K562 (cell line): ENCODE measurements at regions not wholly inside any gene's neighbourhood (a gene's known extent, or its start where the extent isn't known, plus 50 kb on each side); places are given as distances from the start of the nearest gene placed in this dataset.
A peak's percentile ranks its signal among the peaks of the same experiment; 100 is the strongest.

Source experiments
- ATAC-seq: fragments of 200-7000 bp; cut with Tn5 transposase; 3 replicates; pipeline ENCODE4 v1.9.1; 2020; ENCODE audit warnings: moderate library complexity
- BruUV-seq: library from RNA; stranded (reverse); fragments of 400-500 nt; replicated peaks from 2 replicates; lab custom pipeline; 2021; lab: Mats Ljungman, UMichigan
- CTCF ChIA-PET: fragments of 300-600 bp; formaldehyde crosslinking; extraction: SDS; loops from one replicate; lab custom pipeline; 2021; ENCODE audit warnings: low intra/inter-chr PET ratio; lab: Yijun Ruan, JAX
- POLR2A ChIA-PET: fragments of 300-600, 350-650 bp; sonication (Branson Sonifier 250); formaldehyde crosslinking; extraction: SDS; loops from one replicate; lab custom pipeline; 2021; ENCODE audit warnings: antibody characterized with exemption, inconsistent platforms; lab: Yijun Ruan, JAX
- DNase-seq, 4 experiments: peaks; one replicate each; pipeline versions ENCODE4 v3.0.0 to v3.0.0-alpha.2; 2011 to 2018; ENCODE audit warnings: low spot score in 3 of 4, mixed read lengths in 3 of 4; ENCODE audit errors: extremely low read depth in 1 of 4
- FAIRE-seq: peaks from 2 replicates; lab custom pipeline; 2011; peaks lifted over from hg19 to GRCh38; lab: Jason Lieb, UNC
- H2AFZ ChIP-seq: 2 replicates; pipeline ENCODE4 v1.6.0; 2011; ENCODE audit warnings: low read depth, low read length, control low read depth, inconsistent platforms
- H3K27ac ChIP-seq: fragments of 200-600 bp; 3 replicates; pipeline ENCODE4 v1.8.0; 2011; ENCODE audit warnings: low read depth, mild to moderate bottlenecking, control low read depth, inconsistent platforms, low read length, moderate library complexity, mixed read lengths; ENCODE audit errors: extremely low read depth
- H3K27me3 ChIP-seq, 2 experiments: fragments of 300-600 bp in 1 of 2; 2 replicates in 1 of 2; 3 replicates in 1 of 2; pipeline versions ENCODE4 v1.6.0 to v1.8.0; 2011; ENCODE audit warnings: inconsistent platforms in 2 of 2, low read length in 2 of 2, mild to moderate bottlenecking in 1 of 2, mixed read lengths in 1 of 2, moderate library complexity in 1 of 2; ENCODE audit not compliant: control insufficient read depth in 2 of 2, insufficient read depth in 2 of 2
- H3K36me3 ChIP-seq: fragments of 300-600 bp; 3 replicates; pipeline ENCODE4 v1.8.0; 2011; ENCODE audit warnings: mild to moderate bottlenecking, low read length, inconsistent platforms; ENCODE audit not compliant: control insufficient read depth, insufficient read depth
- H3K4me1 ChIP-seq, 2 experiments: fragments of 200-600 bp in 1 of 2; replicated peaks in 1 of 2; 2 replicates in 1 of 2; 3 replicates in 1 of 2; pipeline versions ENCODE4 v1.5.1 to v1.8.0; 2011; ENCODE audit warnings: inconsistent platforms in 2 of 2, low read length in 2 of 2, mild to moderate bottlenecking in 1 of 2, mixed read lengths in 1 of 2, moderate library complexity in 1 of 2; ENCODE audit not compliant: control insufficient read depth in 2 of 2, insufficient read depth in 2 of 2
- H3K4me2 ChIP-seq: 2 replicates; pipeline ENCODE4 v1.6.1; 2011; ENCODE audit warnings: low read length, control low read depth, inconsistent platforms, mixed read lengths; ENCODE audit not compliant: insufficient read depth
- H3K4me3 ChIP-seq: fragments of 200-600 bp; sonication (generic), shearing (Covaris generic); 2 replicates; pipeline ENCODE4 v1.5.1; 2016; ENCODE audit warnings: control low read depth, inconsistent platforms
- H3K79me2 ChIP-seq: fragments of 200-600 bp; 3 replicates; pipeline ENCODE4 v1.8.0; 2011; ENCODE audit warnings: low read length, inconsistent platforms; ENCODE audit not compliant: control insufficient read depth, insufficient read depth
- H3K9ac ChIP-seq, 2 experiments: 2 replicates each; pipeline versions ENCODE4 v1.6.0 to v1.6.1; 2011; ENCODE audit warnings: low read depth in 2 of 2, low read length in 2 of 2, control low read depth in 1 of 2, inconsistent platforms in 1 of 2, mild to moderate bottlenecking in 1 of 2, mixed read lengths in 1 of 2; ENCODE audit not compliant: insufficient read depth in 1 of 2
- H3K9me1 ChIP-seq: one replicate; pipeline ENCODE4 v1.6.0; 2011; ENCODE audit warnings: inconsistent platforms, mild to moderate bottlenecking, low read length, moderate library complexity; ENCODE audit not compliant: control insufficient read depth, insufficient read depth
- H3K9me3 ChIP-seq: replicated peaks from 2 replicates; pipeline ENCODE4 v1.5.1; 2011; ENCODE audit warnings: low read depth, low read length, inconsistent platforms; ENCODE audit not compliant: control insufficient read depth, insufficient read depth
- H4K20me1 ChIP-seq: replicated peaks from 2 replicates; pipeline ENCODE4 v1.6.1; 2011; ENCODE audit warnings: low read length, inconsistent platforms, mixed read lengths; ENCODE audit not compliant: control insufficient read depth, insufficient read depth
- C11orf30 ChIP-seq: fragments of 450-650 bp; IDR thresholded peaks from 2 replicates; pipeline ENCODE4 v1.6.1; 2016; ENCODE audit warnings: low read depth, mild to moderate bottlenecking
- CAMTA2 ChIP-seq: fragments of 250-450 bp; sonication (Bioruptor Pico); conservative IDR thresholded peaks from 2 replicates; pipeline ENCODE4 v1.5.1; 2022
- CHD4 ChIP-seq: fragments of 200-600 bp; sonication (generic); IDR thresholded peaks from 3 replicates; pipeline ENCODE4 v1.6.1; 2012; ENCODE audit warnings: low read depth, mild to moderate bottlenecking, mixed read lengths, low read length, inconsistent platforms; ENCODE audit not compliant: insufficient read depth, insufficient replicate concordance, poor library complexity, severe bottlenecking
- MIER1 ChIP-seq: fragments of 450-650 bp; IDR thresholded peaks from 2 replicates; pipeline ENCODE4 v1.6.1; 2016; ENCODE audit warnings: antibody characterized with exemption, mild to moderate bottlenecking, low read depth
- MXD1 ChIP-seq: fragments of 250-450 bp; sonication (Bioruptor Pico); IDR thresholded peaks from 2 replicates; pipeline ENCODE4 v1.8.0; 2021; ENCODE audit warnings: borderline replicate concordance, mild to moderate bottlenecking, moderate library complexity; ENCODE audit not compliant: poor library complexity, severe bottlenecking
- ZNF316 ChIP-seq: fragments of 450-650 bp; IDR thresholded peaks from 2 replicates; pipeline ENCODE4 v1.6.1; 2016
- ZNF347 ChIP-seq: fragments of 450-650 bp; formaldehyde crosslinking; IDR thresholded peaks from 2 replicates; pipeline ENCODE4 v1.4.0; 2020; ENCODE audit warnings: low read depth, mild to moderate bottlenecking, moderate library complexity
- ZNF445 ChIP-seq: fragments of 250-450 bp; sonication (Bioruptor Pico); IDR thresholded peaks from 2 replicates; pipeline ENCODE4 v1.4.0; 2020; ENCODE audit warnings: low read depth, mild to moderate bottlenecking, moderate library complexity
- WGBS: fragments of 100-300 bp; shearing (Covaris generic); methylation state at CpG from one replicate; pipeline ENCODE4 v1.1.6; 2016; ENCODE audit warnings: low coverage, mixed read lengths; ENCODE audit not compliant: insufficient coverage; ENCODE audit errors: missing lambda C conversion rate; 5-methylcytosine and 5-hydroxymethylcytosine counted together
- in situ Hi-C: fragments of 300-500 bp; cut with MboI; formaldehyde crosslinking; loops from 4 replicates; pipeline ENCODE4 v1.15.0; 2018; ENCODE audit warnings: inconsistent platforms, mixed read lengths
- intact Hi-C: fragments of 100-400 bp; cut with micrococcal nuclease; formaldehyde crosslinking; loops from 2 replicates; pipeline ENCODE4 v1.14.2; 2022

GRCh38 chr4:18391354-18391728, 369.8 kb upstream of the LCORL start (continued):
- TF ChIP-seq CAMTA2 (CRISPR knock-in tag) (no peak), C11orf30 (peak; percentile 15; the same call in 1 of the 2 replicates), MIER1 (no peak), ZNF445 (CRISPR knock-in tag) (no peak), CHD4 (no peak), ZNF316 (peak; percentile 64)

GRCh38 chr4:18390655-18391353, 369.2 kb upstream of the LCORL start:
- no peak overlapping the region for H3K9ac ChIP-seq
- H3K4me2 ChIP-seq, result no peak overlapping the region
- H3K9me1 ChIP-seq, result no peaks in the 10 kb centered on the region
- H3K9me3 ChIP-seq, result no peaks in the 10 kb centered on the region
- ATAC-seq, result no peak
- H3K27ac ChIP-seq, result no peak overlapping the region
- TF ChIP-seq ZNF347 (CRISPR knock-in tag), result no peak
- TF ChIP-seq MXD1 (CRISPR knock-in tag), result no peak
- TF ChIP-seq, all 486 proteins: peak for 0
- WGBS, result 0% methylated on average over 4 of the region's 4 CpGs
- DNase-seq (no peak), FAIRE-seq (no peak)
- CTCF ChIA-PET, result no interaction called here
- Histone ChIP-seq H3K4me3 (no peak overlapping the region), H3K27me3 (no peaks in the 10 kb centered on the region), H2AFZ (no peak overlapping the region), H4K20me1 (no peaks in the 10 kb centered on the region), H3K4me1 (no peaks in the 10 kb centered on the region), H3K79me2 (no peaks in the 10 kb centered on the region), H3K36me3 (no peaks in the 10 kb centered on the region)
- BruUV-seq, result no TSS peak
- intact Hi-C loops (no loop called here), in situ Hi-C loops (no loop called here)
- POLR2A ChIA-PET, result no interaction called here
